Left ventricle myocardium inferior (tissue), 1 donor: ENCODE measurements at regions not wholly inside any gene's neighbourhood (a gene's known extent, or its start where the extent isn't known, plus 50 kb on each side); places are given as distances from the start of the nearest gene placed in this dataset.

Experiments used
- DNase-seq: peaks from one replicate; pipeline ENCODE4 v3.0.0-alpha.2; 2020
- H3K27ac ChIP-seq: fragments of 200-600 bp; replicated peaks from 2 replicates; pipeline ENCODE4 v1.8.0; 2021
- H3K27me3 ChIP-seq: fragments of 200-600 bp; 2 replicates; pipeline ENCODE4 v1.8.0; 2021; ENCODE audit warnings: low read depth
- H3K36me3 ChIP-seq: fragments of 200-600 bp; 2 replicates; pipeline ENCODE4 v1.8.0; 2021
- H3K4me1 ChIP-seq: fragments of 200-600 bp; 2 replicates; pipeline ENCODE4 v1.8.0; 2021
- H3K4me3 ChIP-seq: fragments of 200-600 bp; 2 replicates; pipeline ENCODE4 v1.8.0; 2021; ENCODE audit warnings: mild to moderate bottlenecking, moderate library complexity
- H3K9me3 ChIP-seq: fragments of 200-600 bp; replicated peaks from 2 replicates; pipeline ENCODE4 v1.8.0; 2021
- intact Hi-C: fragments of 100-400 bp; cut with micrococcal nuclease; formaldehyde crosslinking; loops from one replicate; pipeline ENCODE4 v1.11.0; 2022
- TF ChIP-seq, protein P1 (sequence below): fragments of 200-600 bp; IDR thresholded peaks from 2 replicates; pipeline ENCODE4 v1.8.0; 2021; ENCODE audit warnings: antibody characterized with exemption, mild to moderate bottlenecking, borderline replicate concordance
- donor health status: DM: no; HTN: yes; CAD: no; lungs with severe emphysema.

DNA sequence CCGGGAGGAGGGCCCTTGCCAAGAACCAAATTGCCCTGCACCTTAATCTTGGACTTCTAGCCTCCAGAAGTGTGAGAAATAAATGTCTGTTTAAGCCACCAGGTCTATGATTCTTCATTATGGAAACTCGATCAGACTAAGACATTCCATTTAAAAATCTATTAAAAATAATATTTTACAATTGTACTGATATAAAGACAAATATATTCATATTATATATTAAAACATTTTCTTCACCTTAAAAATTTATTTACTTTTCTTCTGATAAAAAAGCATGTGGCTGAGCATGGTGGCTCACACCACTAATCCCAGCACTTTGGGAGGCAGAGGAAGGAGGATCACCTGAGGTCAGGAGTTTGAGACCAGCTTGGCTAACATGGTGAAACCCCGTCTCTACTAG lies 72.4 kb upstream of the CHST15 start:
- H3K4me3 ChIP-seq: no peak overlapping the region
- no peaks in the 10 kb centered on the region for H3K36me3 ChIP-seq
- DNase-seq: no peak
- no peak overlapping the region for H3K27ac ChIP-seq
- intact Hi-C loops: no loop called here
- no peaks in the 10 kb centered on the region for H3K9me3 ChIP-seq
- TF ChIP-seq, protein P1, sequence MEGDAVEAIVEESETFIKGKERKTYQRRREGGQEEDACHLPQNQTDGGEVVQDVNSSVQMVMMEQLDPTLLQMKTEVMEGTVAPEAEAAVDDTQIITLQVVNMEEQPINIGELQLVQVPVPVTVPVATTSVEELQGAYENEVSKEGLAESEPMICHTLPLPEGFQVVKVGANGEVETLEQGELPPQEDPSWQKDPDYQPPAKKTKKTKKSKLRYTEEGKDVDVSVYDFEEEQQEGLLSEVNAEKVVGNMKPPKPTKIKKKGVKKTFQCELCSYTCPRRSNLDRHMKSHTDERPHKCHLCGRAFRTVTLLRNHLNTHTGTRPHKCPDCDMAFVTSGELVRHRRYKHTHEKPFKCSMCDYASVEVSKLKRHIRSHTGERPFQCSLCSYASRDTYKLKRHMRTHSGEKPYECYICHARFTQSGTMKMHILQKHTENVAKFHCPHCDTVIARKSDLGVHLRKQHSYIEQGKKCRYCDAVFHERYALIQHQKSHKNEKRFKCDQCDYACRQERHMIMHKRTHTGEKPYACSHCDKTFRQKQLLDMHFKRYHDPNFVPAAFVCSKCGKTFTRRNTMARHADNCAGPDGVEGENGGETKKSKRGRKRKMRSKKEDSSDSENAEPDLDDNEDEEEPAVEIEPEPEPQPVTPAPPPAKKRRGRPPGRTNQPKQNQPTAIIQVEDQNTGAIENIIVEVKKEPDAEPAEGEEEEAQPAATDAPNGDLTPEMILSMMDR: no peak
- H3K27me3 ChIP-seq: peaks cover 12% of the 10 kb centered on the region
- H3K4me1 ChIP-seq: no peaks in the 10 kb centered on the region

DNA sequence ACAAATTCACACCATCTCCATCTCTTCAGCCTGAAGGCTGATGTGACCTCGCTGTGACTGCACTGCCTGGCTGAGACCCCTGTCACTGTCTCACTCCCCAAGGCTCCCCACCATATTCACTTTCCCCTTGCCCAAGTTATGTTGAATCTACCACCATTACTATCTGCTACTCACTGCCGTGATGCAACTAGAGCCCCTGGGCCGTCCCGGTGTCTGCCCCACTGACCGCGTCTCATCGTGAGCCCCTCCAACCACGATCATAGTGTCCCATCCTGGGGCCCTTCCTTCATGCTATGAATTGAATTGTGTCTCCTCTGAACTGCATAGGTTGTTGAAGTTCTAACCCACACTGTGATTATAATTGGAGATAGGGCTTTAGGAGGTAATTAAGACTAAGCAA lies 71.9 kb upstream of the CHST15 start:
- TF ChIP-seq, protein P1: no peak
- Histone ChIP-seq H3K4me3 (no peak overlapping the region), H3K27me3 (peaks cover 17% of the 10 kb centered on the region), H3K27ac (no peak overlapping the region), H3K9me3 (no peaks in the 10 kb centered on the region), H3K4me1 (no peaks in the 10 kb centered on the region), H3K36me3 (no peaks in the 10 kb centered on the region)
- intact Hi-C loops: no loop called here
- no peak for DNase-seq

DNA sequence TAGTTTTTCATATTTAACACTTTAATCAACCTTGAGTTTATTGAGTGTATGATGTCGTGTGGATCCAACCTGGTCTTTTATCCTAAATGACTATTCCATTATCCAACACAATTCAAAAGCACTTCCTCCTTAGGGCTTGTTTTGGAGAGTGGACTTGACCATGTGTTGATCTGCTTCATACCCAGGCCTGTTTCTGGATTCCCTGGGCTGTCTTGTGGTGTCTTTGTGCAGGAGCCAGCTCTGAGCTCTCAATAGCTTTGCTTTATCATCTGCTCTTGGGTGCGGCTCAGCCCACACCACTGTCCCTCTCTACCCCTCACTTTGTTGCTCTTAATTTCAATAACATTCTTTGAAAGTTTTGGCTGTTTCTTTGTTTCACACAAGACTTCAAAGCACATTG lies 70.9 kb upstream of the CHST15 start:
- Histone ChIP-seq H3K9me3 (no peaks in the 10 kb centered on the region), H3K27me3 (peaks cover 23% of the 10 kb centered on the region), H3K27ac (no peak overlapping the region), H3K4me1 (no peaks in the 10 kb centered on the region), H3K36me3 (no peaks in the 10 kb centered on the region), H3K4me3 (no peak overlapping the region)
- no peak for DNase-seq
- TF ChIP-seq, protein P1: no peak
- intact Hi-C loops: no loop called here

DNA sequence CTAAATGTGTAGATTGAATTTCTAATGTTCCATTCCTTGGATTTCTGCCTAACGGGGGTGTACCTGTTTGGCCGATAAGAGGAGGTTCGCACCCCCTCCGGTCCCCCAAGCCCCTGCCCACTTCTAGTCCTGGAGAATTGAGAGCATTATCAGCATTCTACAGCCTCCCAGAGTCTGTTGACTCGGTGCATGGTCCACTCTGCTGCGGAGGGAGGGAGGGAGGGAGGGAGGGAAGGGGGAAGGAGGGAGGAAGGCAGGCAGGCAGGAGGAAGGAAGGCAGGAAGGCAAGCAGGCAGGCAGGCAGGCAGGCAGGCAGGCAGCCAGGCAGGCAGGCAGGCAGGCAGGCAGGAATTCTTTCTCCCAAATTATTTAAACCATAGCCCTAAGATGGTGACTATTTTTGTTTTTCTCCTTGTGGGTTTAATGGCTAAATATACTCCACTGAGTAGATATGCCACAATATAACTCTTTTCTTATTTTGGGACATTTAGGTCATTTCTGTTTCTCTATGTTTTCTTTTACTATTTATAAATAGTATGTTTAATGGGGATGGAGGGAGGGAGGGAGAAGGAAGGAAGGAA lies 69.5 kb upstream of the CHST15 start:
- no peak for DNase-seq
- intact Hi-C loops: no loop called here
- H3K4me1 ChIP-seq: no peaks in the 10 kb centered on the region
- H3K27ac ChIP-seq: no peak overlapping the region
- H3K27me3 ChIP-seq: peaks cover 23% of the 10 kb centered on the region
- H3K36me3 ChIP-seq: no peaks in the 10 kb centered on the region
- TF ChIP-seq, protein P1: no peak
- no peak overlapping the region for H3K4me3 ChIP-seq
- no peaks in the 10 kb centered on the region for H3K9me3 ChIP-seq

DNA sequence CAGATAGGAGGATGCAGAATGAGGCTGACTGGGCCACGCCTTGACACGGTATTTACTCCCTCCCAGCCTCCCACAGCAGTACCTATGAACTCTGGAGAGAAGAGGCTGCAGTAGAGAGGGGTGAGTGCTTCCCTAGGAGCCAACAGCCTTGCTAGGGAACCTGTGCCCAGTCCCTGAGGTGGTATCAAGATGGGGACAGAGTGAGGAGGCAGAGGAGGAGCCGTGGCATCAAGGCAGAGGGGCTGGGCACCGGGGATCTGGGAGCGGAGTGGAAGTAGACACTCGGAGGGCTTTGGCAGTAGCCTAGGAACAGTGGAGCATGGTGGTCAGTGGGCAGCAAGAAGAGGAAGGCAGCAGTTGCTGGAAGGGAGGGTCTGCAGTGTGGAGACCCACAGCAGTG lies 68.7 kb upstream of the CHST15 start:
- peaks cover 7% of the 10 kb centered on the region for H3K4me1 ChIP-seq
- H3K27ac ChIP-seq: no peak overlapping the region
- peaks cover 23% of the 10 kb centered on the region for H3K27me3 ChIP-seq
- DNase-seq: no peak
- H3K36me3 ChIP-seq: no peaks in the 10 kb centered on the region
- no peaks in the 10 kb centered on the region for H3K9me3 ChIP-seq
- intact Hi-C loops: no loop called here
- H3K4me3 ChIP-seq: no peak overlapping the region
- TF ChIP-seq, protein P1: no peak
